ENCODE measurements at regions not wholly inside any gene's neighbourhood (a gene's known extent, or its start where the extent isn't known, plus 50 kb on each side); places are given as distances from the start of the nearest gene placed in this dataset.

- intact Hi-C loops (cut with DNase I) = no loop called here
- ATAC-seq = no peak
- no peak for DNase-seq (ENCODE audit: missing footprints)
Measured at GRCh38 chr16:7038475-7038874, 294.2 kb upstream of the RBFOX1 start.

GRCh38 chr16:7037495-7037894 is 295.1 kb upstream of the RBFOX1 start:
- DNase-seq (ENCODE audit: missing footprints) (no peak), ATAC-seq (no peak)
- intact Hi-C loops (cut with DNase I) = no loop called here

GRCh38 chr16:7031031-7031430 is 301.6 kb upstream of the RBFOX1 start:
- intact Hi-C loops (cut with DNase I) = no loop called here
- no peak for ATAC-seq
- DNase-seq (ENCODE audit: missing footprints) = no peak

DNA sequence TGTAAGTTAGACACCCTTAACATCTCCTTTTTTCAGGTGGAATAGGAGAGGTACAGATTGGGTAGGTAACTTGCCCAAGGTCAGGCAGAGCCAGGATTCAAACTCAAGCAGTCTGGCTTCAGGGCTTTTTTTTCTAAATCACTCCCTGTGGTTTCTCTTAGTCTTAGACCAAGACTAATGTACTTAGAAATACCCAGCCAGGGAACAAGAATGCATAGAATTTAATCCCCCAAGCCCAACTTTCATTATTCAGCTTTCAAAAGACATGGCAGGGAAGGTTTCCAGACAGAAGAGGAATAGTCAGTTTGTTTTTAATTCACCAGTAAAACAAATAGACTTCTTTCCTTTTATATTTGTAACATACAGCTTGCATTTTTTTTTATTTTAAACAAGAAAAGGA is 305.2 kb upstream of the RBFOX1 start:
- ATAC-seq (no peak), DNase-seq (ENCODE audit: missing footprints) (no peak)
- intact Hi-C loops (cut with DNase I) = loop anchor here (5.0 kb wide), 1 partner anchor 1145 kb away; no protein-coding TSS in a partner anchor

GRCh38 chr16:7026639-7027038 is 306.0 kb upstream of the RBFOX1 start:
- no peak for ATAC-seq
- DNase-seq (ENCODE audit: missing footprints) = no peak
- intact Hi-C loops (cut with DNase I) = loop anchor here (5.0 kb wide), 1 partner anchor 1146 kb away; no protein-coding TSS in a partner anchor

- intact Hi-C loops (cut with DNase I) = loop anchor here (5.0 kb wide), 1 partner anchor 1147 kb away; no protein-coding TSS in a partner anchor
- DNase-seq (ENCODE audit: missing footprints) (no peak), ATAC-seq (peak; percentile 50)
Measured at GRCh38 chr16:7025616-7026190, 306.9 kb upstream of the RBFOX1 start.

DNA sequence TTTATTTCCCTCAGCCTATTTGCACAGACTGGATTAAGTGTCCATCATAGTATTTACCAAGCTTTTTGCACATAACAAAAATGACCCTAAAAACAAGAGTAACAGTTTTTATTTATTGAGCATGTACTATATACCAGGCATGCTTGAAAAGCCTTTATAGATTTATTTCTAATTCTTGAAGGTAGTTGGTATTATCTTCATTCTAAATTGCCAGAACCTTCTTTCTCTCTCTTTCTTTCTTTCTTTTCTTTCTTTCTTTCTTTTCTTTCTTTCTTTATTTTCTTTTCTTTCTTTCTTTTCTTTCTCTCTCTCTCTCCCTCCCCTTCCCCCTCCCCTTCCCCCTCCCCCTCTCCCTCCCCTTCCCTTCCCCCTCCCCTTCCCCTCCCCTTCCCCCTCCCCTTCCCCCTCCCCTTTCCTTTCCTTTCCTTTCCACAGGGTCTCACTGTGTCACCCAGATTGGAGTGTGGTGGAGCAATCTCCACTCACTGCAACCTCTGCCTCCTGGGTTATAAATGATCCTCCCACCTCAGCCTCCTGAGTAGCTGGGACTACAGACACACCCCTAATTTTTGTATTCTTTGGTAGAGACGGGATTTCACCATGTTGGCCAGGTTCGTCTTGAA is 310.9 kb upstream of the RBFOX1 start:
- intact Hi-C loops (cut with DNase I) = no loop called here
- ATAC-seq (no peak), DNase-seq (ENCODE audit: missing footprints) (no peak)

- ATAC-seq = no peak
- intact Hi-C loops (cut with DNase I) = no loop called here
- no peak for DNase-seq (ENCODE audit: missing footprints)
Measured at GRCh38 chr16:7017006-7017662, 315.5 kb upstream of the RBFOX1 start.

DNA sequence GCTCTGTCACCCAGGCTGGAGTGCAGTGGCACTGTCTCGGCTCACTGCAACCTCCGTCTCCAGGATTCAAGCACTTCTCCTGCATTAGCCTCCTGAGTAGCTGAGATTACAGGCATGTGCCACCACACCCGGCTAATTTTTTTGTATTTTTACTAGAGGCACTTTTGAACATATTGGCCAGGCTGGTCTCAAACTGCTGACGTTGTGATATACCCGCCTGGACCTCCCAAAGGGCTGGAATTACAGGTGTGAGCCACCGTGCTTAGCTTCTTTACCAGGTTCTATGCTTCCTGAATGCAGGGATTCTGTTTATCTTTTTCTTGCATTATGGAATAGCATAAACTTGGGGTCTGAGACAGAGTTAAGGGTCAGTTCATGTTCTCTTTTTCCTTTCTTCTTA is 317.9 kb upstream of the RBFOX1 start:
- no peak for ATAC-seq
- intact Hi-C loops (cut with DNase I) = no loop called here
- DNase-seq (ENCODE audit: missing footprints) = no peak

DNA sequence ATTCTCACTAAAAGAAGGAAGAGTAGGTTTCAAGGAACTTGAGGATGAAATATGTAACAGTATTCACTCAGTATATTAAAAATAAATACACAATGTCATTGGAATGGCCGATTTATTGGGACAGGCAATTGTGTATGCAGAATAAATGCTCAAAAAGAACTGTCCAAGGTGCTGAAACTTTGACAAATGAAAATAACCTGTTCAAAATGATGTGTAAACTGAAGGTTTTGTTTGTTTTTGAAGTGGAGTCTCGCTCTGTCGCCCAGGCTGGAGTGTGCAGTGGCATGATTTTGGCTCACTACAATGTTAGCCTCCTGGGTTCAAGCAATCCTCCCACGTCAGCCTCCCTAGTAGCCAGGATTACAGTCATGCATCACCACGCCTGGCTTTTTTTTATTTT is 318.7 kb upstream of the RBFOX1 start:
- ATAC-seq (no peak), DNase-seq (ENCODE audit: missing footprints) (no peak)
- intact Hi-C loops (cut with DNase I) = no loop called here

- intact Hi-C loops (cut with DNase I) = no loop called here
- DNase-seq (ENCODE audit: missing footprints) (no peak), ATAC-seq (no peak)
Measured at GRCh38 chr16:7004266-7004665, 328.4 kb upstream of the RBFOX1 start.

GRCh38 chr16:6993544-6993943 is 339.1 kb upstream of the RBFOX1 start:
- intact Hi-C loops (cut with DNase I) = no loop called here
- DNase-seq (ENCODE audit: missing footprints) (no peak), ATAC-seq (no peak)

- intact Hi-C loops (cut with DNase I) = no loop called here
- DNase-seq (ENCODE audit: missing footprints) (no peak), ATAC-seq (no peak)
Measured at GRCh38 chr16:6988846-6989245, 343.8 kb upstream of the RBFOX1 start.

- no peak for DNase-seq (ENCODE audit: missing footprints)
- intact Hi-C loops (cut with DNase I) = no loop called here
- no peak for ATAC-seq
Measured at GRCh38 chr16:6977916-6978315, 354.7 kb upstream of the RBFOX1 start.

DNA sequence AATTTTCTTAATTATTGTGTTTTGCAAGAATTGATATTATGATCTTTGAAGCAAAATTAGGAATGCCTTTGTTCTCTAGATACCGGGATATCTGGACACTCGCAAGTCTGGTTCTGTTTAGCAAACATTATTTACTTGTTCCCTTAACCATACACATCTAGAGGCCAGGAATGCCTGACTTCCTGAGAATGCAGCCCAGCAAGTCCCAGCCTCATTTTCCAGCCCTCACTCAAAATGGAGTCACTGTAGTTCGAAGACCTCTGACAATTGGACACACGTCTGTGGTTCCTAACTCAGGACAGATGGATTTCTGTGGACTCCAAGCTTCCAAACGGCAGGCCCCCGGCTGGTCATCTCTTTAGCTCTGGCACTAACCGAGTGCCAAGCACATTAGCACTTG is 355.4 kb upstream of the RBFOX1 start:
- intact Hi-C loops (cut with DNase I) = no loop called here
- ATAC-seq = no peak
- no peak for DNase-seq (ENCODE audit: missing footprints)

GRCh38 chr16:6976716-6977115 is 355.9 kb upstream of the RBFOX1 start:
- DNase-seq (ENCODE audit: missing footprints) (no peak), ATAC-seq (no peak)
- intact Hi-C loops (cut with DNase I) = no loop called here

DNA sequence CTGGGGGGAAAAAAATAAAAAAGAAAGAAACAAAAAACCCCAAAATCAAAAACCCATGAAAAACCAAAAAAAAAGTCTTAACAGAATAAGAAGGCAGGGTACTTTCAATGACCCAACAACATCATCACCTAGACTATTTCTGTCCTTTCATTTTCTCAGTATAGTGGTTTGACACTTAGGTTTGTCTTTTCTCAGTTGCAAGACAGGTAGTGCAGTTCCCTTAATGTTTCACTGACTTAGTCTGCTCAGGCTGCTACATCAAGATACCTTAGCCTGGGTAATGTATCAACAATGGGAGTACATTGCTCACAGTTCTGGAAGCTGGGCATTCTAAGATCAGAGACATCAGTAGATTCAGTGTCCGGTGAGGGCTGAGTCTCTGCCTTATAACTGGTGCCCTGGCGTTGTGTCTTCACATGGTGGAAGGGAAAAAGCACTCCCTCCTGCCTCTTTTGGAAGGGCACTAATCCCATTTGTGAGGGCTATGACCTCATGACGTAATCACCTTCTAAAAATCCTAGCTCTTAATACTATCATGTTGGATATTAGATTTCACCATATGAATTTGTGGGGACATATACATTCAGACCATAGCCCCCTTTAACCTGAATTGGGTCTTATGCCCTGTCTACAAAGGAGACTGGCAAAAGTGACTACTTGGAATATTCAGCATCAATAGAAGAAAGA is 362.3 kb upstream of the RBFOX1 start:
- ATAC-seq (no peak), DNase-seq (ENCODE audit: missing footprints) (no peak)
- intact Hi-C loops (cut with DNase I) = no loop called here

DNA sequence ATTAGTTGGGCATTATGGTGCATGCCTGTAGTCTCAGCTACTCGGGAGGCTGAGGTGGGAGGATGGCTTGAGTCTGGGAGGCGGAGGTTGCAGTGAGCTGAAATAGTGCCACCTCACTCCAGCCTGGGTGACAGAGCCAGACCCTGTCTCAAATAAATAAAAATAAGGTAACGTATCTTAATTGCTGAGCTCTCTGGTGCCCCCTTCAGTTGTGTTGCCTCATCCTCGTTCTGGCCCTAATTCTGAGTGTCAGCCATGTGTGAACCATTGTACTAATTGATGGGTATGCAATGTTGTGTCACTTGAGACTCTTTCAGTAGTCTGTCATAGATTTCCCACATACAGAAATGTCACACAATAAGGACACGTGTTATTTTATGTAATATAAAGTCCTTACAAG is 363.1 kb upstream of the RBFOX1 start:
- DNase-seq (ENCODE audit: missing footprints) = no peak
- intact Hi-C loops (cut with DNase I) = no loop called here
- no peak for ATAC-seq

DNA sequence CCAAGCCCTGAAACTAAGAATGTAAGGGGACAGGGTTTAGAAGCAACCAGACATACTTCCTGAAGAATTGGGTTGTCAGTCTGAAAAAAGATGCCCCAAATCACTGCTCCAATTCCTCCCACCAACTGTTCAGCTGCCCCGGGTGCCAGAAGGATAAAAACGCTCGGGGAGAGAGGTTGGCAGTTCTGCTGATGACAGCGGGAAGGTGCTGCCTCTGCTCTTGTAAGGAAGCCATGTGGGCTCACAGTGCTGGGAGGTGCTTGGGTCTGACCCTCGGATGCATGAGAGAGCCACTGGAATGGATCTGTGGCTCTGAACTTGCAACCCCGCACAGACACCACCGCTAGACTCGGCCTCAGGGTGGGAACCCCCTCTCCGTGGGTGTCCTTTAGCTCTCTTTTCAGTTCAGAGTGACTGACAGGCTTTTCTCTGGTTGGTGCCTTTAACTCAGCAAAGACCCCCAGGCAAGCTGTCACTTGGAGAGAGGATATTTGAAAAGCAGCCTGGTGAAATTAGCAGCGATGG is 364.8 kb upstream of the RBFOX1 start:
- intact Hi-C loops (cut with DNase I) = no loop called here
- DNase-seq (ENCODE audit: missing footprints) = no peak
- ATAC-seq = no peak

DNA sequence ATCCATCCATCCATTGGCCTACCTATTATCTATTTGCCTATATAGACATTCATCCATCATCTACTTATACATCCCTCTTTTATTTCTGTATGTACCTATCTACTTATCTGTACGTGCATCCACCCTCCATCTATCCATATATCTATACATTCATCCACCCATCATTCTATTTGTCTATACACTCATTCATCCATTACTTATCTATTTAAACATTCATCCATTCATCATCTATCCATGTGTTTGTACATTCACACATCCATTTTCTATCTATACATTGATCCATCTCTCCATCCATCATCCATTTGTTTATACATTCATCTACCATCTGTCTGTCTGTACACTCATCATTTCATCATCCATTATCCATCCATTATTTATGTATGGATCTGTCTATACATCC is 365.7 kb upstream of the RBFOX1 start:
- ATAC-seq = no peak
- DNase-seq (ENCODE audit: missing footprints) = no peak
- intact Hi-C loops (cut with DNase I) = no loop called here
